ENCODE measurements at regions not wholly inside any gene's neighbourhood (a gene's known extent, or its start where the extent isn't known, plus 50 kb on each side); places are given as distances from the start of the nearest gene placed in this dataset.
"Not testable (repeated sequence)": the region's sequence is repeated elsewhere in the genome, so short reads cannot be mapped to it uniquely, and the experiment has no call there.

DNA sequence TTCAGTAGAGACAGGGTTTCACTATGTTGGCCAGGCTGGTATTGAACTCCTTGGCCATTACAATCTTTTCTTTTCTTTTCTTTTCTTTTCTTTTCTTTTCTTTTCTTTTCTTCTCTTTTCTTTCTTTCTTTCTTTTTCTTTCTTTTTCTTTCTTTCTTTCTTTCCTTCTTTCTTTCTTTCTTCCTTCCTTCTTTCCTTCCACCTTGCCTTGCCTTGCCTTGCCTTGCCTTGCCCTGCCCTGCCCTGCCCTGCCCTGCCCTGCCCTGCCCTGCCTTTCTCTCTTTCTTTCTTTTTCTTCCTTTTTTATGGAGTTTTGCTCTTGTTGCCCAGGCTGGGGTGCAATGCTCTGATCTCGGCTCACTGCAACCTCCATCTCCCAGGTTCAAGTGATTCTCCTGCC lies 112.5 kb upstream of the HAO2 start:
- H3K9me3 ChIP-seq (ENCODE audit: control insufficient read depth in 2 of 2, insufficient read depth in 1 of 2, low read depth in 1 of 2, low read length in 1 of 2); H3K27ac ChIP-seq (ENCODE audit: low read depth in 1 of 3, low read length in 2 of 3); H3K4me1 ChIP-seq (ENCODE audit: control insufficient read depth in 3 of 3, insufficient read depth in 2 of 3, low read depth in 1 of 3, low read length in 2 of 3); FAIRE-seq; DNase-seq; H3K27me3 ChIP-seq (ENCODE audit: control insufficient read depth in 3 of 3, insufficient read depth in 3 of 3, low read length in 3 of 3); H3K4me3 ChIP-seq (ENCODE audit: low read depth in 1 of 3, low read length in 3 of 3); H3K36me3 ChIP-seq (ENCODE audit: control insufficient read depth in 3 of 3, insufficient read depth in 2 of 3, low read depth in 1 of 3, low read length in 3 of 3): not testable (repeated sequence)
- 88 to 100% (median 96%) methylated on average over 1 of the region's 1 CpG for WGBS, 3 donors

DNA sequence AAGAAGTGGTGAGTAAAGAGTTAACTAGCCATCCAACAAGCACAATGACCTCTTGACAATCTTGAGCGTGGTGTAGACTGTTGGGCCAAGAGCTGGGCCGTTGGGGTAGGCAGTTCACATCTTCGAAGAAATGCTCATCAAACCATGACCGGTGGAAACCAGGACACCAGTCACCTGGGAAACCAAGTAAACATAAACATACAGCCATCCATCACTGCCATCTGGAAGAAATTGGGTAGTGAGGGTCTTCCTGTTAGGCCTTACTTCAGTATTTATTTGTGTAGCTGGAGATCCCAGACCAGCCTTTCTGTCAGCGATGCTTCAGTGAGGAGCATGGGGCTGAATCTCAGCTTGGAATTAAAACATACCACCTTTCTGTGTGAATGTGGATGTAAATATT lies 108.1 kb upstream of the HAO2 start:
- no peak for FAIRE-seq
- H3K4me3 ChIP-seq (ENCODE audit: low read depth in 1 of 3, low read length in 3 of 3), result no peak overlapping the region
- no peak for DNase-seq
- H3K27me3 ChIP-seq (ENCODE audit: control insufficient read depth in 3 of 3, insufficient read depth in 3 of 3, low read length in 3 of 3), result no peaks in the 10 kb centered on the region
- WGBS, 3 donors, result 54 to 69% (median 68%) methylated on average over 5 of the region's 5 CpGs
- peaks cover 0 to 2% (median 0%) of the 10 kb centered on the region in 3 donors for H3K4me1 ChIP-seq (ENCODE audit: control insufficient read depth in 3 of 3, insufficient read depth in 2 of 3, low read depth in 1 of 3, low read length in 2 of 3)
- H3K9me3 ChIP-seq (ENCODE audit: control insufficient read depth in 2 of 2, insufficient read depth in 1 of 2, low read depth in 1 of 2, low read length in 1 of 2), result peaks cover 0 to 3% of the 10 kb centered on the region in 2 donors
- H3K36me3 ChIP-seq (ENCODE audit: control insufficient read depth in 3 of 3, insufficient read depth in 2 of 3, low read depth in 1 of 3, low read length in 3 of 3), result no peaks in the 10 kb centered on the region
- no peak overlapping the region for H3K27ac ChIP-seq (ENCODE audit: low read depth in 1 of 3, low read length in 2 of 3)

DNA sequence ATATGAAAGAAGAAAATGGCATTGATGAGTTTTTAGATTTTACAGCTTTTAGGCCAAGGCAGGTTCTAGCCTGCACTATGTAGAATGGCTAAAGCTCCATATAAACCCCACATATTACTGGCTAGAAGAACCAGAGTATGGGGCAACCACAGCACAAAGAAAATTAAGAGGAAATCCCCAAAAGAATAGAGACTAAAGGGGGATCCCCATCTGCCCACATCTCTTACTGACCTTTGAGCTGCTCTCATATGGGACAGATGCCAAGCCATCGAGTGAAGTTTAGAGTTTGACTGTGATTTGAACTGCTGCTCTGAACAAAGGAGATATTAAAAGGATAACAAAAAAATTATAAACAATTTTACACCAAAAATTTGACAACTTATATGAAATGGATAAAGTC lies 102.2 kb upstream of the HAO2 start:
- 4 to 23% (median 6%) methylated on average over 1 of the region's 1 CpG for WGBS, 3 donors
- no peak for DNase-seq
- no peaks in the 10 kb centered on the region for H3K27me3 ChIP-seq (ENCODE audit: control insufficient read depth in 3 of 3, insufficient read depth in 3 of 3, low read length in 3 of 3)
- no peaks in the 10 kb centered on the region for H3K9me3 ChIP-seq (ENCODE audit: control insufficient read depth in 2 of 2, insufficient read depth in 1 of 2, low read depth in 1 of 2, low read length in 1 of 2)
- no peaks in the 10 kb centered on the region for H3K36me3 ChIP-seq (ENCODE audit: control insufficient read depth in 3 of 3, insufficient read depth in 2 of 3, low read depth in 1 of 3, low read length in 3 of 3)
- H3K27ac ChIP-seq (ENCODE audit: low read depth in 1 of 3, low read length in 2 of 3), result no peak overlapping the region
- no peaks in the 10 kb centered on the region for H3K4me1 ChIP-seq (ENCODE audit: control insufficient read depth in 3 of 3, insufficient read depth in 2 of 3, low read depth in 1 of 3, low read length in 2 of 3)
- no peak overlapping the region for H3K4me3 ChIP-seq (ENCODE audit: low read depth in 1 of 3, low read length in 3 of 3)
- no peak for FAIRE-seq

DNA sequence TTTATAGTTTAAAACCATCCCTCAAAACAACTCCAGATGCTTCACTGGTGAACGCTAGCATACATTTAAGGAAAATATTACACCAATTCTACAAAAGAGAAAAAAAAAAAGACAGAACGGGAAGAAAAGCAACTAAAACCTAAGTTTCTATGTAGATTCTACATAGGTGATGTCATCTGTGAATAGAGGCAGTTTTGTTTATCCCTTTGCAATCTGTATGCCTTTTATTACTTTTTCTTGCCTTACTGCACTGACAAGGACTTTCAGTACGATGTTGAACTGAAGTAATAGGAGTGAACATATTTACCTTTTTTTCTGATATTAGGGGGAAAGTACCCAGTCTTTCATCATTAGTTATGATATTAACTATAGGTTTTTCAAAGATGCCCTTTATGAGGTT lies 101.7 kb upstream of the HAO2 start:
- H3K27ac ChIP-seq (ENCODE audit: low read depth in 1 of 3, low read length in 2 of 3), result no peak overlapping the region
- no peaks in the 10 kb centered on the region for H3K27me3 ChIP-seq (ENCODE audit: control insufficient read depth in 3 of 3, insufficient read depth in 3 of 3, low read length in 3 of 3)
- H3K4me1 ChIP-seq (ENCODE audit: control insufficient read depth in 3 of 3, insufficient read depth in 2 of 3, low read depth in 1 of 3, low read length in 2 of 3), result no peaks in the 10 kb centered on the region
- WGBS, 3 donors, result 34 to 55% (median 40%) methylated on average over 3 of the region's 3 CpGs
- FAIRE-seq (no peak), DNase-seq (no peak)
- H3K36me3 ChIP-seq (ENCODE audit: control insufficient read depth in 3 of 3, insufficient read depth in 2 of 3, low read depth in 1 of 3, low read length in 3 of 3), result no peaks in the 10 kb centered on the region
- no peaks in the 10 kb centered on the region for H3K9me3 ChIP-seq (ENCODE audit: control insufficient read depth in 2 of 2, insufficient read depth in 1 of 2, low read depth in 1 of 2, low read length in 1 of 2)
- H3K4me3 ChIP-seq (ENCODE audit: low read depth in 1 of 3, low read length in 3 of 3), result no peak overlapping the region

DNA sequence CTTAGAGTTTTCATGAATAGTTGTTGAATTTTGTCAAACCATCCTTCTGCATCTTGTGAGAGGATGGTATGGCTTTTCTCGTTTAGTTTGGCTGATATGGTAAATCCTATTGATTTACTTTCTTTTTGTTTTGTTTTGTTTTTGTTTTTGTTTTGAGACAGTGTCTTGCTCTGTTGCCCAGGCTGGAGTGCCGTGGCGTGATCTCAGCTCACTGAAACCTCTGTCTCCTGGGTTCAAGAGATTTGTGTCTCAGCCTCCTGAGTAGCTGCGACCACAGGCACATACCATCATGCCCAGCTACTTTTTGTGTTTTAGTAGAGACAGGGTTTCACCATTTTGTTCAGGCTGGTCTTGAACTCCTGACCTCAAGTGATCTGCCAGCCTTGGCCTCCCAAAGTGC lies 101.3 kb upstream of the HAO2 start:
- not testable (repeated sequence) for H3K4me3 ChIP-seq (ENCODE audit: low read depth in 1 of 3, low read length in 3 of 3); H3K27me3 ChIP-seq (ENCODE audit: control insufficient read depth in 3 of 3, insufficient read depth in 3 of 3, low read length in 3 of 3); H3K9me3 ChIP-seq (ENCODE audit: control insufficient read depth in 2 of 2, insufficient read depth in 1 of 2, low read depth in 1 of 2, low read length in 1 of 2); H3K4me1 ChIP-seq (ENCODE audit: control insufficient read depth in 3 of 3, insufficient read depth in 2 of 3, low read depth in 1 of 3, low read length in 2 of 3); FAIRE-seq; H3K36me3 ChIP-seq (ENCODE audit: control insufficient read depth in 3 of 3, insufficient read depth in 2 of 3, low read depth in 1 of 3, low read length in 3 of 3); H3K27ac ChIP-seq (ENCODE audit: low read depth in 1 of 3, low read length in 2 of 3); DNase-seq
- 77 to 90% (median 83%) methylated on average over 4 of the region's 4 CpGs for WGBS, 3 donors

DNA sequence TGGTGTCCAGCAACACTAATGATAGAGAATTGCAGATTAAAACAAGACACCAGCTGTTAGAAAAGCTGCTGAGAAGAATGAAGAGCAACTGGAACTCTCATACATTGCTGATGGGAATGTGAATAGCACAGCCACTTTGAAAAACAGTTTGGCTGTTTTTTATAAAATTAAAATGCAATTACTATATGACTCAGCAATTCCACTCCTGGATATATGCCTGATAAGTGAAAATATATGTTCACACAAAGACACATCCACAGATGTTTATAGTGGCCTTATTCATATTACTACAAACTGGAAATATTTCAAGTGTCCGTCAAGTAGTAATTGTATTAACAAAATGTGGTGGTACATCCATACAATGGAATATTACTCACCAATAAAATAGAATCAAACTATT lies 99.7 kb upstream of the HAO2 start:
- Histone ChIP-seq H3K9me3 (ENCODE audit: control insufficient read depth in 2 of 2, insufficient read depth in 1 of 2, low read depth in 1 of 2, low read length in 1 of 2) (no peaks in the 10 kb centered on the region), H3K4me1 (ENCODE audit: control insufficient read depth in 3 of 3, insufficient read depth in 2 of 3, low read depth in 1 of 3, low read length in 2 of 3) (no peaks in the 10 kb centered on the region), H3K27ac (ENCODE audit: low read depth in 1 of 3, low read length in 2 of 3) (no peak overlapping the region), H3K36me3 (ENCODE audit: control insufficient read depth in 3 of 3, insufficient read depth in 2 of 3, low read depth in 1 of 3, low read length in 3 of 3) (no peaks in the 10 kb centered on the region), H3K4me3 (ENCODE audit: low read depth in 1 of 3, low read length in 3 of 3) (no peak overlapping the region), H3K27me3 (ENCODE audit: control insufficient read depth in 3 of 3, insufficient read depth in 3 of 3, low read length in 3 of 3) (no peaks in the 10 kb centered on the region)
- 91 to 100% (median 98%) methylated on average over 1 of the region's 1 CpG for WGBS, 3 donors
- FAIRE-seq, result no peak
- no peak for DNase-seq

DNA sequence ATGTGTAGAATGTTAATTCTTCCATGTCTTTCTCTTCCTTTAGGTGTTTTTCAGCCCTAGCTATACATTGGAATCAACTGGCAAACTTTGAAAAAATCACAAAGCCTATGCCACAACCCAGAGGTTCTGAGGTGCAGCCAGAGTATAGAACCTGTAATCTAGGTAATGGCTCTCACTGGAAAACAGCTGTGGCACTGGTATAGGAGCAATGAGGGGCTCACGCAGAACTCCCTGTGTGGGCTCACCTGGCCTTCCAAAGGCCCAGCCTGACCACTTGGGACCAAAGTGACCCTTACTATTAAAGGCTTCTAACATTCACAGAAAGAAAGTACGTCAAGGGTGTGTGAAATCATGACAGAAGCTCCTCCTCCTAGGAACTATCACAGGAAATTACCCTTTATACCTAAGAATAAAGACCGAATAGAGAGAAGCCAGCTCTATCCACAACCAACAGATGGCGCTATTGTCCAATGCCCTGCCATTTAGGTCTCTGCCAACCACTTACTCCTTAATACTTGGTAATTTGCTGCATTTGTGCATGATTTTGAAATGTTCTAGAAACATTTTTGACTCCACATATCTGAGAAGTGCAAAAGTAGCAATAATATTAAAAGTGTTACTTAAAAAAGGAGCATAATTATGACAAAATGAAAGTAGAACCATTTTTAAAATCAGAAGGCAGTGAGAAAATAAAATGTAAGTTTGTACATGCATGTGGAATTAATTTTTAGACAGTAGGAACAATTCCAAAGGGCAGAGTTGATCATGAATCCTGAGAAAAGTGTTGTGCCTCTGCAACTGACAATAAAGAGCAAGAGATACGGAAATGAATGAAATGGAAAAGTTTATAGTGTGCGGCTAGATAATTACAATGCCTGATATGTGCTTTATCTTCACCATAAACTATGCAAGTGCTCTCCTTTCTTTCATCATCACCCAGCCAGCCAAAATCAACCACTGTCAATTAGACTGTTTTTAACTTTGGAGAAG lies 93.1 kb upstream of the HAO2 start:
- DNase-seq (peak; percentile 62 to 66), FAIRE-seq (no peak)
- Histone ChIP-seq H3K36me3 (ENCODE audit: control insufficient read depth in 3 of 3, insufficient read depth in 2 of 3, low read depth in 1 of 3, low read length in 3 of 3) (no peaks in the 10 kb centered on the region), H3K9me3 (ENCODE audit: control insufficient read depth in 2 of 2, insufficient read depth in 1 of 2, low read depth in 1 of 2, low read length in 1 of 2) (no peaks in the 10 kb centered on the region), H3K27me3 (ENCODE audit: control insufficient read depth in 3 of 3, insufficient read depth in 3 of 3, low read length in 3 of 3) (no peaks in the 10 kb centered on the region), H3K4me1 (ENCODE audit: control insufficient read depth in 3 of 3, insufficient read depth in 2 of 3, low read depth in 1 of 3, low read length in 2 of 3) (no peaks in the 10 kb centered on the region), H3K4me3 (ENCODE audit: low read depth in 1 of 3, low read length in 3 of 3) (no peak overlapping the region), H3K27ac (ENCODE audit: low read depth in 1 of 3, low read length in 2 of 3) (no peak overlapping the region)
- WGBS, 3 donors, result 46 to 51% (median 50%) methylated on average over 6 of the region's 6 CpGs

DNA sequence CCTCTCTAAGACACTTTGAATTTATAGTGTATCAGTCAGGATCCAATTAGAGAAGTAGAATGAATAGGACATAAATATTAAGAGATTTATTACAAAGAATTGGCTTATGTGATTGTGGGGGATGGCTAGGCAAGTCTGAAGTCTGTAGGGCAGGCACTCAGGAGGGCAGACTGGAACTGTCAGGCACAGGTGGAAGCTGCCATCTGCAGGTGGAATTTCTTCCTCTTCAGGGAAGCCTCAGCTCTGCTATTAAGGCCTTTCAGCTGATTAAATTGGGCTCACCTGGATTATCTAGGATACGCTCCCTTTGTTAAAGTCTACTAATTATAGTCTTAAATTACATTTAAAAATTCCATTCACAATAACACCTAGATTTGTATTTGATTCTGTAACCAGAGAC lies 92.0 kb upstream of the HAO2 start:
- Histone ChIP-seq H3K27ac (ENCODE audit: low read depth in 1 of 3, low read length in 2 of 3) (no peak overlapping the region), H3K36me3 (ENCODE audit: control insufficient read depth in 3 of 3, insufficient read depth in 2 of 3, low read depth in 1 of 3, low read length in 3 of 3) (no peaks in the 10 kb centered on the region), H3K4me3 (ENCODE audit: low read depth in 1 of 3, low read length in 3 of 3) (no peak overlapping the region), H3K4me1 (ENCODE audit: control insufficient read depth in 3 of 3, insufficient read depth in 2 of 3, low read depth in 1 of 3, low read length in 2 of 3) (no peaks in the 10 kb centered on the region), H3K27me3 (ENCODE audit: control insufficient read depth in 3 of 3, insufficient read depth in 3 of 3, low read length in 3 of 3) (no peaks in the 10 kb centered on the region), H3K9me3 (ENCODE audit: control insufficient read depth in 2 of 2, insufficient read depth in 1 of 2, low read depth in 1 of 2, low read length in 1 of 2) (no peaks in the 10 kb centered on the region)
- DNase-seq, result peak in 1 of 2 donors; percentile 26
- WGBS, 3 donors, result 77 to 91% (median 80%) methylated on average over 1 of the region's 1 CpG
- no peak for FAIRE-seq
